SK-N-SH (cell line): ENCODE measurements at regions not wholly inside any gene's neighbourhood (a gene's known extent, or its start where the extent isn't known, plus 50 kb on each side); places are given as distances from the start of the nearest gene placed in this dataset.

Experiments
- CTCF ChIA-PET: fragments of 300-600, 350-600 bp; formaldehyde crosslinking; extraction: SDS; loops from one replicate; lab custom pipeline; 2021; lab: Yijun Ruan, JAX
- POLR2A ChIA-PET: fragments of 350-600 bp; sonication (Branson Sonifier 250); formaldehyde crosslinking; extraction: SDS; loops from one replicate; lab custom pipeline; 2020; ENCODE audit warnings: antibody characterized with exemption, inconsistent platforms; lab: Yijun Ruan, JAX
- DNase-seq: peaks from one replicate; pipeline ENCODE4 v3.0.0; 2012
- H2AFZ ChIP-seq: fragments of 200-600 bp; sonication (generic); 2 replicates; pipeline ENCODE4 v1.8.1; 2016; ENCODE audit warnings: antibody characterized with exemption, mild to moderate bottlenecking, low read depth
- H3F3A ChIP-seq: fragments of 200-600 bp; sonication (generic); replicated peaks from 2 replicates; pipeline ENCODE3; 2016; ENCODE audit warnings: antibody characterized with exemption, mild to moderate bottlenecking; ENCODE audit not compliant: insufficient read depth
- H3K27ac ChIP-seq, 2 experiments: fragments of 200-500 bp in 1 of 2; fragments of 200-600 bp in 1 of 2; sonication (Bioruptor generic) in 1 of 2; sonication (generic), shearing (Covaris generic) in 1 of 2; 2 replicates each; pipeline versions ENCODE4 v1.5.1 to v1.6.1; 2014 to 2016; ENCODE audit warnings: low read depth in 2 of 2, inconsistent platforms in 1 of 2, low read length in 1 of 2, mild to moderate bottlenecking in 1 of 2, mixed read lengths in 1 of 2
- H3K27me3 ChIP-seq: fragments of 200-600 bp; sonication (generic), shearing (Covaris generic); 2 replicates; pipeline ENCODE4 v1.6.1; 2016; ENCODE audit warnings: mixed run types; ENCODE audit not compliant: insufficient read depth
- H3K36me3 ChIP-seq, 2 experiments: fragments of 200-500 bp in 1 of 2; fragments of 200-600 bp in 1 of 2; sonication (Bioruptor generic) in 1 of 2; sonication (generic) in 1 of 2; replicated peaks in 1 of 2; 2 replicates each; pipeline versions ENCODE3 to v1.5.1; 2014 to 2016; ENCODE audit warnings: low read length in 1 of 2, mild to moderate bottlenecking in 1 of 2; ENCODE audit not compliant: insufficient read depth in 2 of 2, control insufficient read depth in 1 of 2
- H3K4me1 ChIP-seq, 2 experiments: fragments of 200-500 bp in 1 of 2; fragments of 200-600 bp in 1 of 2; sonication (Bioruptor generic) in 1 of 2; sonication (generic), shearing (Covaris generic) in 1 of 2; 2 replicates each; pipeline versions ENCODE4 v1.5.1 to v1.6.1; 2014 to 2016; ENCODE audit warnings: low read depth in 1 of 2, low read length in 1 of 2, mixed run types in 1 of 2; ENCODE audit not compliant: insufficient read depth in 2 of 2, control insufficient read depth in 1 of 2
- H3K4me2 ChIP-seq: fragments of 200-600 bp; sonication (generic), shearing (Covaris generic); 2 replicates; pipeline ENCODE4 v1.6.1; 2017; ENCODE audit warnings: mixed run types
- H3K4me3 ChIP-seq, 2 experiments: fragments of 200-500 bp in 1 of 2; fragments of 200-600 bp in 1 of 2; sonication (Bioruptor generic) in 1 of 2; sonication (generic), shearing (Covaris generic) in 1 of 2; 2 replicates each; pipeline versions ENCODE4 v1.5.1 to v1.8.1; 2014 to 2016; ENCODE audit warnings: low read depth in 2 of 2, inconsistent platforms in 1 of 2, low read length in 1 of 2, mild to moderate bottlenecking in 1 of 2, mixed read lengths in 1 of 2, moderate library complexity in 1 of 2
- H3K79me2 ChIP-seq: fragments of 200-600 bp; sonication (generic); 2 replicates; pipeline ENCODE4 v1.8.1; 2017; ENCODE audit warnings: mild to moderate bottlenecking; ENCODE audit not compliant: insufficient read depth
- H3K9ac ChIP-seq: fragments of 200-600 bp; sonication (generic); 2 replicates; pipeline ENCODE4 v1.6.1; 2017; ENCODE audit warnings: mixed run types
- H3K9me2 ChIP-seq: fragments of 200-600 bp; sonication (generic); 2 replicates; pipeline ENCODE4 v1.6.1; 2017; ENCODE audit warnings: mixed run types
- H3K9me3 ChIP-seq: fragments of 200-600 bp; sonication (generic); 2 replicates; pipeline ENCODE4 v1.6.1; 2017; ENCODE audit warnings: mixed run types, mild to moderate bottlenecking, moderate library complexity
- H4K20me1 ChIP-seq: fragments of 200-600 bp; sonication (generic); 2 replicates; pipeline ENCODE4 v1.6.1; 2017; ENCODE audit warnings: mild to moderate bottlenecking, mixed run types; ENCODE audit not compliant: insufficient read depth
- CHD2 ChIP-seq: fragments of 150-350 bp; IDR thresholded peaks from 2 replicates; pipeline ENCODE4 v1.6.1; 2018; ENCODE audit warnings: low read length; ENCODE audit not compliant: partially characterized antibody
- GABPA ChIP-seq: IDR thresholded peaks from 2 replicates; pipeline ENCODE4 v1.4.0; 2012; ENCODE audit warnings: low read depth, mild to moderate bottlenecking
- GATA2 ChIP-seq: sonication (generic); formaldehyde crosslinking; IDR thresholded peaks from 2 replicates; pipeline ENCODE4 v1.5.0; 2020; ENCODE audit warnings: mild to moderate bottlenecking, missing genetic modification reagents
- NFIC ChIP-seq: IDR thresholded peaks from 2 replicates; pipeline ENCODE4 v1.4.0; 2012; ENCODE audit warnings: borderline replicate concordance
- NRF1 ChIP-seq: IDR thresholded peaks from 2 replicates; pipeline ENCODE4 v1.6.1; 2012; ENCODE audit warnings: low read depth, mild to moderate bottlenecking, low read length
- POLR2AphosphoS5 ChIP-seq: IDR thresholded peaks from 2 replicates; pipeline ENCODE4 v1.6.1; 2012; ENCODE audit warnings: low read depth, low read length
- RAD21 ChIP-seq: IDR thresholded peaks from 2 replicates; pipeline ENCODE4 v1.6.1; 2012; ENCODE audit warnings: mild to moderate bottlenecking, low read length
- RXRA ChIP-seq: IDR thresholded peaks from 2 replicates; pipeline ENCODE4 v1.4.0; 2012; ENCODE audit warnings: low read depth, mild to moderate bottlenecking, borderline replicate concordance
- SIN3A ChIP-seq: IDR thresholded peaks from 2 replicates; pipeline ENCODE4 v1.6.1; 2012; ENCODE audit warnings: low read depth, mild to moderate bottlenecking, low read length, moderate library complexity, borderline replicate concordance
- TAF1 ChIP-seq: IDR thresholded peaks from 2 replicates; pipeline ENCODE4 v1.6.1; 2012; ENCODE audit warnings: low read depth, mild to moderate bottlenecking, low read length, moderate library complexity, borderline replicate concordance
- WGBS: methylation state at CpG from one replicate; pipeline ENCODE4 v1.1.6; 2017; ENCODE audit warnings: low lambda C conversion rate; 5-methylcytosine and 5-hydroxymethylcytosine counted together
- TF ChIP-seq, protein P1 (sequence below): fragments of 150-350 bp; IDR thresholded peaks from 2 replicates; pipeline ENCODE4 v1.6.1; 2017; ENCODE audit warnings: antibody characterized with exemption, low read length, low read depth, borderline replicate concordance
- TF ChIP-seq, protein P2 (sequence below): fragments of 150-350 bp; IDR thresholded peaks from 2 replicates; pipeline ENCODE4 v1.6.1; 2016; ENCODE audit warnings: mild to moderate bottlenecking, low read depth, low read length
- TF ChIP-seq, protein P3 (sequence below): fragments of 200-600 bp; sonication (generic); IDR thresholded peaks from 2 replicates; pipeline ENCODE4 v1.6.1; 2017; ENCODE audit warnings: antibody characterized with exemption, mild to moderate bottlenecking, moderate library complexity

DNA sequence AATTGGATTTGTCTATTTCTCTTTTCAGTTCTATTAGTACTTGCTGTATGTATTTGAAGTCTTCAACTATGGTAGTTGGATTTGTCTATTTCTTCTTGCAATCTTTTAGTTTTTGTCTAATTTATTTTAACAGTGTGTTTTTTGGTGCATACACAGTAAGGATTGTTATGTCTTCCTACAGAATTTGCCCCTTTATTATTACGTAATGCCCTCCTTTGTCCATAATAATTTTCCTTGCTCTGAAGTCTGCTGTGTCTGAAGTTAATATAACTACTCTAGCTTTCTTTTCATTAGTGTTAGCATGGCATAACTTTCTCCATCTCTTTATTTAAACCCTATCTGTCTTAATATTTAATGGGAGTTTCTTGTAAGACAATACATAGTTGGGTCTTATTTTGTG lies 105.1 kb upstream of the STT3B start (continued):
- TF ChIP-seq TAF1, result no peak
- no peak for TF ChIP-seq SIN3A
- no peak for TF ChIP-seq NRF1
- TF ChIP-seq RXRA, result no peak
- TF ChIP-seq, protein P1, sequence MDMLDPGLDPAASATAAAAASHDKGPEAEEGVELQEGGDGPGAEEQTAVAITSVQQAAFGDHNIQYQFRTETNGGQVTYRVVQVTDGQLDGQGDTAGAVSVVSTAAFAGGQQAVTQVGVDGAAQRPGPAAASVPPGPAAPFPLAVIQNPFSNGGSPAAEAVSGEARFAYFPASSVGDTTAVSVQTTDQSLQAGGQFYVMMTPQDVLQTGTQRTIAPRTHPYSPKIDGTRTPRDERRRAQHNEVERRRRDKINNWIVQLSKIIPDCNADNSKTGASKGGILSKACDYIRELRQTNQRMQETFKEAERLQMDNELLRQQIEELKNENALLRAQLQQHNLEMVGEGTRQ, result no peak
- TF ChIP-seq, protein P2, sequence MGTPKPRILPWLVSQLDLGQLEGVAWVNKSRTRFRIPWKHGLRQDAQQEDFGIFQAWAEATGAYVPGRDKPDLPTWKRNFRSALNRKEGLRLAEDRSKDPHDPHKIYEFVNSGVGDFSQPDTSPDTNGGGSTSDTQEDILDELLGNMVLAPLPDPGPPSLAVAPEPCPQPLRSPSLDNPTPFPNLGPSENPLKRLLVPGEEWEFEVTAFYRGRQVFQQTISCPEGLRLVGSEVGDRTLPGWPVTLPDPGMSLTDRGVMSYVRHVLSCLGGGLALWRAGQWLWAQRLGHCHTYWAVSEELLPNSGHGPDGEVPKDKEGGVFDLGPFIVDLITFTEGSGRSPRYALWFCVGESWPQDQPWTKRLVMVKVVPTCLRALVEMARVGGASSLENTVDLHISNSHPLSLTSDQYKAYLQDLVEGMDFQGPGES, result no peak
- no peak for TF ChIP-seq GATA2
- no peak for TF ChIP-seq POLR2AphosphoS5

DNA sequence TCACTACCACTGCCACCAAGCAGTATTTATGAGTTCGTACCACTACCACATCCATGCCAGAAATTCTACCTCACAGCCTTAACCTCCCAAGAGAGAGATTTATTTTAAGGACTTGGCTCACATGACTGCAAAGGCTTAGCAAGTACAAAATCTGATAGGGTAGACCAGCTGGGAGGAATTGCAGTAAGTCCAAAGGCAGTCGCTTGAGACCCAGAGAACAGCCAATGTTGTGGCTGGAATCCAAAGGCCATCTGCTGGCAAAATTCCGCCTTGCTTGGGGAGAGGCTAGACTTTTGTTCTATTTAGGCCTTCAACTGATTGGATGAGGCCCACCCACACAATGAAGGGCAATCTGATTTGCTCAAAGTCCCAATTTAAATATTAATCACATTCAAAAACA lies 101.4 kb upstream of the STT3B start:
- Histone ChIP-seq H3K9ac (no peak overlapping the region), H3K27ac (no peak overlapping the region), H2AFZ (no peak overlapping the region), H4K20me1 (no peaks in the 10 kb centered on the region), H3F3A (no peaks in the 10 kb centered on the region), H3K4me2 (no peak overlapping the region), H3K79me2 (no peaks in the 10 kb centered on the region), H3K4me1 (no peaks in the 10 kb centered on the region), H3K9me2 (no peaks in the 10 kb centered on the region), H3K36me3 (no peaks in the 10 kb centered on the region), H3K4me3 (no peak overlapping the region), H3K9me3 (no peaks in the 10 kb centered on the region), H3K27me3 (no peaks in the 10 kb centered on the region)
- ChIA-PET POLR2A (no interaction called here), CTCF (no interaction called here)
- WGBS, result 40% methylated on average over 3 of the region's 3 CpGs
- no peak for DNase-seq
- no peak for TF ChIP-seq CHD2
- no peak for TF ChIP-seq GABPA
- TF ChIP-seq NFIC, result no peak
- no peak for TF ChIP-seq TAF1
- peak; percentile 23 for TF ChIP-seq RAD21

DNA sequence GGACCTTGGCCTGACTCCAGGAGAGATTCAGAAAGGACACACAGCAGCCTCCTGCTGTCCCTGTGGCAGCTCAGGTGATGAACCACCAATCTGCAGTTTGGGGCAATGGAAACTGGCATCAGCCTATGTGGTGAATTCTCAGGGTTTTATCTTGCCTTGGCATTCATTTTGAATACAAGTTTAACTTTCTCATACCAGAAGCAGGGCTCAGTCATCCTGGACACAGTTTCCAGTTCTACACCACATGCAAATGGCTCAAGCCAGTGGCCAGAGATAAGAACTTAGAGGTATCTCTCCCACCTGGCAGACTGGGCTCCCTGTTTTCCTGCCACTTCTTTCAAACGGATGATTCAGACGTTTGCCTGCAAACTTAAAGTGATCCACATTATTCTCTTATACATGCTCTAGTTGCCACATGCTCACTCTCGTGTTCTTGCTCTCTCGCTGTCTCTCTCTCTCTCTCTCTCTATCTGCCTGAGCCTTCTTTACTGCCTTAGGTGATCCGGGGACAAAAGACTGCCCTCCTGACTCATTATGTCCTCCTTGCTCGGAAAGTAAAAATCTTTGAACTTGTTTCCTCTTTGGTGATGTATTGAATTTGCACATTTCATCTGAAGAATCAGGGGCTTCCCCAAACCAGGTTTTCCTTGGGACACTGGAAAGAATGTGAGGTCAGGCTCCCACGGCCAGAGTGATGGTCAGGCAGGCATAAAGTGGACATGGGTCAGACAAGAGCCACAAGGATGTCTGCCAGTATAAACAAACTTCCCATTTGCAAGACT lies 99.6 kb upstream of the STT3B start:
- no peaks in the 10 kb centered on the region for H3K4me1 ChIP-seq
- H3K79me2 ChIP-seq, result no peaks in the 10 kb centered on the region
- DNase-seq, result no peak
- H2AFZ ChIP-seq, result no peak overlapping the region
- H3K27me3 ChIP-seq, result no peaks in the 10 kb centered on the region
- H3F3A ChIP-seq, result no peaks in the 10 kb centered on the region
- no peak overlapping the region for H3K4me3 ChIP-seq
- H3K36me3 ChIP-seq, result no peaks in the 10 kb centered on the region
- H3K9me2 ChIP-seq, result no peaks in the 10 kb centered on the region
- no peaks in the 10 kb centered on the region for H4K20me1 ChIP-seq
- H3K4me2 ChIP-seq, result no peak overlapping the region
- POLR2A ChIA-PET, result no interaction called here
- no peak overlapping the region for H3K9ac ChIP-seq
- no peaks in the 10 kb centered on the region for H3K9me3 ChIP-seq
- TF ChIP-seq, protein P3, sequence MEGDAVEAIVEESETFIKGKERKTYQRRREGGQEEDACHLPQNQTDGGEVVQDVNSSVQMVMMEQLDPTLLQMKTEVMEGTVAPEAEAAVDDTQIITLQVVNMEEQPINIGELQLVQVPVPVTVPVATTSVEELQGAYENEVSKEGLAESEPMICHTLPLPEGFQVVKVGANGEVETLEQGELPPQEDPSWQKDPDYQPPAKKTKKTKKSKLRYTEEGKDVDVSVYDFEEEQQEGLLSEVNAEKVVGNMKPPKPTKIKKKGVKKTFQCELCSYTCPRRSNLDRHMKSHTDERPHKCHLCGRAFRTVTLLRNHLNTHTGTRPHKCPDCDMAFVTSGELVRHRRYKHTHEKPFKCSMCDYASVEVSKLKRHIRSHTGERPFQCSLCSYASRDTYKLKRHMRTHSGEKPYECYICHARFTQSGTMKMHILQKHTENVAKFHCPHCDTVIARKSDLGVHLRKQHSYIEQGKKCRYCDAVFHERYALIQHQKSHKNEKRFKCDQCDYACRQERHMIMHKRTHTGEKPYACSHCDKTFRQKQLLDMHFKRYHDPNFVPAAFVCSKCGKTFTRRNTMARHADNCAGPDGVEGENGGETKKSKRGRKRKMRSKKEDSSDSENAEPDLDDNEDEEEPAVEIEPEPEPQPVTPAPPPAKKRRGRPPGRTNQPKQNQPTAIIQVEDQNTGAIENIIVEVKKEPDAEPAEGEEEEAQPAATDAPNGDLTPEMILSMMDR, result no peak
- TF ChIP-seq RAD21, result no peak
- TF ChIP-seq RXRA, result no peak
- WGBS, result 39% methylated on average over 7 of the region's 7 CpGs
- CTCF ChIA-PET, result no interaction called here
- no peak overlapping the region for H3K27ac ChIP-seq
